ENCODE measurements at regions not wholly inside any gene's neighbourhood (a gene's known extent, or its start where the extent isn't known, plus 50 kb on each side); places are given as distances from the start of the nearest gene placed in this dataset.

DNA sequence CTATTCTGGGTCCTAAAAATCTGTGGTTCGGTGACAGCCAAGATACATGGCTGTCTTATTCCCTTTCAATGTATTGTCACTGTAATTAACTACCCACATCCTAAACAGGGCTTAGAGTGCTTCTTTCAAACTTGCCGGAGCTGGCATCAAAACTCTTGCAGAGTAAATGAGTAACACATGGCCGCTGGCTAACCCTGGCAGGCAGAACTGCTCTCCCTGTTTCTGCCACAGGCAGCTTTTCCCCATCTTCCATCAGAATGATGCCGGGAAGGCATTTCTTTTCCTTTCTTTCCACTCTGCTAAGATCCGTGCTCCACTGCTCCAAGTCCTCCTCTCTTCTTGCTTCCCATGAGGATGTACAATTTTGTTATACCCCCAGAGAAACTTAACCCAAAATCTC, 54.8 kb upstream of the PTPRM start:
- POLR2A ChIA-PET = no interaction called here
- DNase-seq (no peak), ATAC-seq (replicated peaks in 1 of 4) (no peak)
- Mint-ChIP-seq H3K27me3 (no peaks in the 10 kb centered on the region), H3K4me3 (no peak overlapping the region), H3K36me3 (no peaks in the 10 kb centered on the region), H3K27ac (no peak overlapping the region), H3K4me1 (no peaks in the 10 kb centered on the region), H3K9me3 (peaks cover 0 to 12% (median 8%) of the 10 kb centered on the region in 3 donors)
- WGBS (ENCODE audit: insufficient coverage) = 74% methylated on average over 5 of the region's 5 CpGs
- H3K27me3 ChIP-seq (replicated peaks in 1 of 2; ENCODE audit: control insufficient read depth in 2 of 2, extremely low read depth in 1 of 2, insufficient read depth in 2 of 2, low read length in 1 of 2) = no peaks in the 10 kb centered on the region
- no peaks in the 10 kb centered on the region for H3K9me3 ChIP-seq
- CTCF ChIA-PET = no interaction called here
- H3K4me3 ChIP-seq (ENCODE audit: control insufficient read depth in 1 of 2, extremely low read depth in 1 of 2, low read length in 1 of 2) = no peak overlapping the region
- H3K4me1 ChIP-seq (ENCODE audit: control insufficient read depth in 1 of 2, extremely low read depth in 1 of 2, insufficient read depth in 2 of 2, low read length in 2 of 2) = no peaks in the 10 kb centered on the region
- no peak overlapping the region for H3K27ac ChIP-seq (ENCODE audit: low read length)
- no peaks in the 10 kb centered on the region for H3K36me3 ChIP-seq (ENCODE audit: control insufficient read depth in 2 of 2, extremely low read depth in 1 of 2, insufficient read depth in 1 of 2, low read length in 1 of 2)

DNA sequence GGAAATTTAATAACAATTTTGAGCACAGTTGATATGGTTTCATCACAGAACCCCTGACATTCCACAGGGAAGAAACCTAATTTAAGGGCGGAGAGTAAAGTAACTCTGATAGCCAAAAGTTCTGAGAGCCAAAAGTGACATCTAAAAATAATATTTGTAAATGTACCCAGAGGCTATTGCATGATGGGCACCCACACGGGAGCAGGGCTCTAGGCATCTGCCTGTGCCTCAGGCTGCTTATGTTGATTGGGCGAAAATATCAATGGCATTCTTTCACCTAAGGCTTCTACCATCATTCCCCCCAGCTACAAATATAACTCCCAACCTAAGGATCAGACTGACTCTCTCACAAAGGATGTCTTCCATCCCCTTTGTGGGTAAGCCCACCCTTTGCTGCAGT, 54.1 kb upstream of the PTPRM start:
- Histone ChIP-seq H3K9me3 (no peaks in the 10 kb centered on the region), H3K4me3 (ENCODE audit: control insufficient read depth in 1 of 2, extremely low read depth in 1 of 2, low read length in 1 of 2) (no peak overlapping the region), H3K27me3 (replicated peaks in 1 of 2; ENCODE audit: control insufficient read depth in 2 of 2, extremely low read depth in 1 of 2, insufficient read depth in 2 of 2, low read length in 1 of 2) (no peaks in the 10 kb centered on the region), H3K27ac (ENCODE audit: low read length) (no peak overlapping the region), H3K36me3 (ENCODE audit: control insufficient read depth in 2 of 2, extremely low read depth in 1 of 2, insufficient read depth in 1 of 2, low read length in 1 of 2) (no peaks in the 10 kb centered on the region), H3K4me1 (ENCODE audit: control insufficient read depth in 1 of 2, extremely low read depth in 1 of 2, insufficient read depth in 2 of 2, low read length in 2 of 2) (no peaks in the 10 kb centered on the region)
- H3K27ac Mint-ChIP-seq = no peak overlapping the region
- ChIA-PET CTCF (no interaction called here), POLR2A (no interaction called here)
- no peaks in the 10 kb centered on the region for H3K36me3 Mint-ChIP-seq
- peaks cover 0 to 12% (median 8%) of the 10 kb centered on the region in 3 donors for H3K9me3 Mint-ChIP-seq
- WGBS (ENCODE audit: insufficient coverage) = 78% methylated on average over 2 of the region's 3 CpGs
- no peaks in the 10 kb centered on the region for H3K27me3 Mint-ChIP-seq
- no peaks in the 10 kb centered on the region for H3K4me1 Mint-ChIP-seq
- ATAC-seq (replicated peaks in 1 of 4) (no peak), DNase-seq (no peak)
- no peak overlapping the region for H3K4me3 Mint-ChIP-seq

DNA sequence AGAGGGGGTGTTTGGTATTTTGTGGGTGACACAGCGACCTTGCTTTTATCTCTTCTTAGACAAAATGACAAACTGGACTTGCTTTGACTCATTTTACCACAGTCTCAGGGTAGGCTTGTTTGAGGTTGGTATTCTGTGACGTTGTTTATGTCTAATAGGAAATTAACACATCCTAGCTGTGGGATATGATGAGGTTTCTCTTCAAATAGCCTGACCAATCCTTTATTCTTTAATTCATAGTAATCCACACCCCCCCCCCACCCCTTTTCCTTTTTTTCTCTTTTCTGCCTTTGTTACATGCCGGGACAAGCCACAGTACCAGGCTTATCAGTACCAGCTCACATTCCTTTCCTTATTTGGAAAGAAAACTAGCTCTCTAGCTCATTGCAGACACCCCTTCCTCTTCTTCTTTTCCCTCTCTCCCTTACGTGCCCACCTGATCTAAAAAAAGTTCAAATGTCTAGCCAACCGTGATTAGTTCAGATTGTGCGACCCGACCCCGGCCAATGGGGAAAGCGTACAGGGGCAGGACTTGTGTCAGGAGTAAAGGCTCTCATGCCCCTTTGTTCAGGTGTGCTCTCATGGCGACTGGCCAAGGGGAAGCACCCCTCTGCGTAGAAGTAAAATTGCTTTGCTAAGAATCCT, 52.2 kb upstream of the PTPRM start:
- no peak overlapping the region for H3K27ac Mint-ChIP-seq
- no peaks in the 10 kb centered on the region for H3K4me1 Mint-ChIP-seq
- DNase-seq (no peak), ATAC-seq (replicated peaks in 1 of 4) (no peak)
- no peaks in the 10 kb centered on the region for H3K27me3 ChIP-seq (replicated peaks in 1 of 2; ENCODE audit: control insufficient read depth in 2 of 2, extremely low read depth in 1 of 2, insufficient read depth in 2 of 2, low read length in 1 of 2)
- no peak overlapping the region for H3K4me3 Mint-ChIP-seq
- CTCF ChIA-PET = no interaction called here
- H3K4me1 ChIP-seq (ENCODE audit: control insufficient read depth in 1 of 2, extremely low read depth in 1 of 2, insufficient read depth in 2 of 2, low read length in 2 of 2) = no peaks in the 10 kb centered on the region
- POLR2A ChIA-PET = no interaction called here
- no peak overlapping the region for H3K4me3 ChIP-seq (ENCODE audit: control insufficient read depth in 1 of 2, extremely low read depth in 1 of 2, low read length in 1 of 2)
- peaks cover 0 to 4% (median 4%) of the 10 kb centered on the region in 3 donors for H3K9me3 Mint-ChIP-seq
- H3K36me3 ChIP-seq (ENCODE audit: control insufficient read depth in 2 of 2, extremely low read depth in 1 of 2, insufficient read depth in 1 of 2, low read length in 1 of 2) = no peaks in the 10 kb centered on the region
- 70% methylated on average over 9 of the region's 11 CpGs for WGBS (ENCODE audit: insufficient coverage)
- no peaks in the 10 kb centered on the region for H3K36me3 Mint-ChIP-seq
- H3K9me3 ChIP-seq = no peaks in the 10 kb centered on the region
- H3K27me3 Mint-ChIP-seq = no peaks in the 10 kb centered on the region
- H3K27ac ChIP-seq (ENCODE audit: low read length) = no peak overlapping the region

DNA sequence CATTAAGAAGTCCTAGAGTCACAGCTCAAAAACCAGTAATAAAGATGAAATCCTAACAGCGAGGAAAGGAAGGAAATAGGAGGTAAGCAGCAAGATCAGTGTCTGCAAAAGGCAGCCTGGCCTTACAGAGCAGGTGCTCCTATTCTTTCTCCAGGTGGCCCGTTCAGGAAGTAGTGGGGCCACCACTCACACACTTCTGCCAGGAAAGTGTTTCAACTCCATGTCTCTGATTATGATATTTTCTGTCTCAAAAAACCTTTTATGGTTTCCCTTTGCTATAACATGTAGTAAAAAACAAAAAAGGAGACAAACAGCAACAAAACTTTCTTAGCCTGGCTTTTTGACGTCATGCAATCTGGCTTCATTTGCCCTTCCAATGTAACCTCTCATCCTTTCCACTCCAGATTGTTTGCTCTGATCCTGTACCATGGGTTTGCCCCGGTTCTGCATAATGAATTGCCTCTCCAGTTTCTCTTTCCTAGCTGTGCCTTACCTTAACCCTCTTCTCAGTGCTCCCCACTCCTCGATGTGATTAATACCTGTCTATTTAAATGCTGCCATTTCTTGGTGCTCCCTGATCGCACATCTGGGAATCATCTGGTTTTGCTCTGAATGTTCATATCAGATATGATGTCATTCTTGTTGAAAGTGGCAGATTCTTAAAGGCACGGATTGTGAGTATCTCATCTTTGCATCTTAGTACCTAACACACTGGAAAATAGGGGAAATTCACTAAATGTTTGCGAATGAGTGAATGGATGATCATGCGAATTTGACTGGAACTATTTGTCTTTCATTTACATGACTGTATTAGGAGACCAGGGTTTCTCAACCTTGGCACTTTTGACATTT, 50.6 kb upstream of the PTPRM start:
- Histone ChIP-seq H3K27ac (ENCODE audit: low read length) (no peak overlapping the region), H3K9me3 (no peaks in the 10 kb centered on the region), H3K4me3 (ENCODE audit: control insufficient read depth in 1 of 2, extremely low read depth in 1 of 2, low read length in 1 of 2) (no peak overlapping the region), H3K36me3 (ENCODE audit: control insufficient read depth in 2 of 2, extremely low read depth in 1 of 2, insufficient read depth in 1 of 2, low read length in 1 of 2) (no peaks in the 10 kb centered on the region), H3K27me3 (replicated peaks in 1 of 2; ENCODE audit: control insufficient read depth in 2 of 2, extremely low read depth in 1 of 2, insufficient read depth in 2 of 2, low read length in 1 of 2) (no peaks in the 10 kb centered on the region), H3K4me1 (ENCODE audit: control insufficient read depth in 1 of 2, extremely low read depth in 1 of 2, insufficient read depth in 2 of 2, low read length in 2 of 2) (no peaks in the 10 kb centered on the region)
- H3K36me3 Mint-ChIP-seq = no peaks in the 10 kb centered on the region
- no peaks in the 10 kb centered on the region for H3K27me3 Mint-ChIP-seq
- no peaks in the 10 kb centered on the region for H3K4me1 Mint-ChIP-seq
- no peak overlapping the region for H3K27ac Mint-ChIP-seq
- ATAC-seq (replicated peaks in 1 of 4) (no peak), DNase-seq (no peak)
- H3K4me3 Mint-ChIP-seq = no peak overlapping the region
- 24% methylated on average over 3 of the region's 9 CpGs for WGBS (ENCODE audit: insufficient coverage)
- ChIA-PET POLR2A (no interaction called here), CTCF (no interaction called here)
- H3K9me3 Mint-ChIP-seq = no peaks in the 10 kb centered on the region
